Vagina (tissue), 2 donors: ENCODE measurements at regions not wholly inside any gene's neighbourhood (a gene's known extent, or its start where the extent isn't known, plus 50 kb on each side); places are given as distances from the start of the nearest gene placed in this dataset.

Experiments
- POLR2A ChIP-seq, 2 donors: fragments of 450-650 bp; IDR thresholded peaks; one replicate each; pipeline ENCODE4 v1.6.1; 2017; ENCODE audit warnings: antibody characterized with exemption in 2 of 2, mild to moderate bottlenecking in 2 of 2, moderate library complexity in 2 of 2
- POLR2AphosphoS5 ChIP-seq, 2 donors: sonication (generic); formaldehyde crosslinking; IDR thresholded peaks; one replicate each; pipeline ENCODE4 v1.9.0; 2017; ENCODE audit warnings: antibody characterized with exemption in 2 of 2, mild to moderate bottlenecking in 2 of 2, low read depth in 1 of 2; ENCODE audit not compliant: insufficient read depth in 1 of 2
- TF ChIP-seq, protein P1 (sequence below), 3 experiments: fragments of 450-650 bp in 2 of 3; fragments of 200-600 bp in 1 of 3; sonication (generic) in 1 of 3; IDR thresholded peaks; one replicate each; pipeline ENCODE4 v1.5.1; 2017 to 2019; ENCODE audit warnings: antibody characterized with exemption in 3 of 3, mild to moderate bottlenecking in 2 of 3, moderate library complexity in 2 of 3

DNA sequence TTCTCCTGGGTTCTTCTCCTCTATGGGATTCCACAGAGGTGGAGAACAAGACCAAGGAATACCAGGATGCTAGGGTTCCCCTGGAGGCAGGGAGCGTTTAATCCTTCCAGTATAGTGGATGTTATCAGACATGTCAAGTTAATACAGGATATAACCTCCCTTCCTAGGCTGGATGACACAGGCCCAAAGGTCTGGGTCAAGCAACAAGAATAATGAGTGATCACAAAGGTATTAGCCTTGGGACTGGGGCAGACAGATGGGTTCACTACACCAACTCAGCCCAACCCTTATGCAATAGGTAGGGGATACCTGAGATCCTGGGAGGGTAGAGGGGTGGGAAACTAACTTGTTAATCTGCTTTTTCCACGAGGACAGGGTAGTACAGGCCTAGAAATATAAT, 690.3 kb downstream of the HTR1B start:
- TF ChIP-seq POLR2A (IDR thresholded peaks at IDR 0.05) (no peak), POLR2AphosphoS5 (IDR thresholded peaks at IDR 0.05; ENCODE audit: insufficient read depth in 1 of 2, low read depth in 1 of 2) (no peak)
- TF ChIP-seq, protein P1, sequence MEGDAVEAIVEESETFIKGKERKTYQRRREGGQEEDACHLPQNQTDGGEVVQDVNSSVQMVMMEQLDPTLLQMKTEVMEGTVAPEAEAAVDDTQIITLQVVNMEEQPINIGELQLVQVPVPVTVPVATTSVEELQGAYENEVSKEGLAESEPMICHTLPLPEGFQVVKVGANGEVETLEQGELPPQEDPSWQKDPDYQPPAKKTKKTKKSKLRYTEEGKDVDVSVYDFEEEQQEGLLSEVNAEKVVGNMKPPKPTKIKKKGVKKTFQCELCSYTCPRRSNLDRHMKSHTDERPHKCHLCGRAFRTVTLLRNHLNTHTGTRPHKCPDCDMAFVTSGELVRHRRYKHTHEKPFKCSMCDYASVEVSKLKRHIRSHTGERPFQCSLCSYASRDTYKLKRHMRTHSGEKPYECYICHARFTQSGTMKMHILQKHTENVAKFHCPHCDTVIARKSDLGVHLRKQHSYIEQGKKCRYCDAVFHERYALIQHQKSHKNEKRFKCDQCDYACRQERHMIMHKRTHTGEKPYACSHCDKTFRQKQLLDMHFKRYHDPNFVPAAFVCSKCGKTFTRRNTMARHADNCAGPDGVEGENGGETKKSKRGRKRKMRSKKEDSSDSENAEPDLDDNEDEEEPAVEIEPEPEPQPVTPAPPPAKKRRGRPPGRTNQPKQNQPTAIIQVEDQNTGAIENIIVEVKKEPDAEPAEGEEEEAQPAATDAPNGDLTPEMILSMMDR (IDR thresholded peaks at IDR 0.05) = no peak
